Osteoblast (primary cell): ENCODE measurements at regions not wholly inside any gene's neighbourhood (a gene's known extent, or its start where the extent isn't known, plus 50 kb on each side); places are given as distances from the start of the nearest gene placed in this dataset.

Experiments
- DNase-seq: peaks from one replicate; pipeline ENCODE4 v3.0.0; 2011; ENCODE audit warnings: low spot score, mixed read lengths; ENCODE audit not compliant: insufficient read length; ENCODE audit errors: missing footprints
- H2AFZ ChIP-seq: 2 replicates; pipeline ENCODE4 v1.6.0; 2011; ENCODE audit warnings: mild to moderate bottlenecking, low read length
- H3K27ac ChIP-seq: 2 replicates; pipeline ENCODE4 v1.5.1; 2011; ENCODE audit warnings: mild to moderate bottlenecking, low read depth, low read length, moderate library complexity
- H3K27me3 ChIP-seq: 2 replicates; pipeline ENCODE4 v1.6.0; 2012; ENCODE audit warnings: mild to moderate bottlenecking, control low read depth, inconsistent platforms, low read length, moderate library complexity; ENCODE audit not compliant: insufficient read depth
- H3K36me3 ChIP-seq: 2 replicates; pipeline ENCODE4 v1.5.1; 2011; ENCODE audit warnings: mild to moderate bottlenecking, low read length, control low read depth, moderate library complexity; ENCODE audit not compliant: insufficient read depth
- H3K4me1 ChIP-seq: 2 replicates; pipeline ENCODE4 v1.5.1; 2011; ENCODE audit warnings: mild to moderate bottlenecking, low read length, control low read depth, moderate library complexity; ENCODE audit not compliant: insufficient read depth
- H3K4me2 ChIP-seq: 2 replicates; pipeline ENCODE4 v1.6.0; 2011; ENCODE audit warnings: mild to moderate bottlenecking, low read length; ENCODE audit not compliant: insufficient read depth
- H3K4me3 ChIP-seq: fragments of 200-600 bp; sonication (generic); 3 replicates; pipeline ENCODE4 v1.5.1; 2012; ENCODE audit warnings: mild to moderate bottlenecking, low read length, inconsistent platforms; ENCODE audit not compliant: insufficient read depth
- H3K79me2 ChIP-seq: 2 replicates; pipeline ENCODE4 v1.6.0; 2012; ENCODE audit warnings: mild to moderate bottlenecking, low read length, control low read depth, inconsistent platforms; ENCODE audit not compliant: insufficient read depth
- H3K9me3 ChIP-seq: 2 replicates; pipeline ENCODE4 v1.5.1; 2011; ENCODE audit warnings: low read depth, low read length, control low read depth
- H4K20me1 ChIP-seq: 2 replicates; pipeline ENCODE4 v1.6.0; 2012; ENCODE audit warnings: mild to moderate bottlenecking, low read length, control low read depth; ENCODE audit not compliant: insufficient read depth
- TF ChIP-seq, protein P1 (sequence below): IDR thresholded peaks from 2 replicates; pipeline ENCODE4 v1.5.1; 2011; ENCODE audit warnings: mild to moderate bottlenecking, low read depth, low read length, moderate library complexity; ENCODE audit errors: extremely low read depth

DNA sequence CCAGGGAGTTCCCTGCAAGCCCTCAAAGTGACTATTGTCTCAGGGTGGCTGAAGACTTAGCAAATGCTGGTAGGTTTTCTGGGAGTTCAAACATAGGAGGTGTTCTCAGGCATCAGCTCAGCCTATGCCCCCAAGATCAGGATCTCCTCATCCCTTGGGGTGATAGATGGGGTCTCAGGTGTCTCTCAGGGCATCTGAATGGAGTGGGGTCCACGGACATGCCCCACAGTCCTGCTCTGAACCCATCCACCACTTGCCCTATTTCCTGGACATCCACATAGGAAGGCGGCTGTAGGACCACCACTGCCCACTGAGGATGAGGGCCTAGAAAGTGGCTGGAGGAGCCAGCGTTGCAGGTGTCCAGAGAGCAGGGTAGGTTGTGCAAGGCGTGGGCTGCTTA lies 287.0 kb upstream of the CXCR4 start:
- H3K4me2 ChIP-seq: no peak overlapping the region
- H3K4me3 ChIP-seq: no peak overlapping the region
- H3K4me1 ChIP-seq: no peaks in the 10 kb centered on the region
- no peak for DNase-seq
- TF ChIP-seq, protein P1, sequence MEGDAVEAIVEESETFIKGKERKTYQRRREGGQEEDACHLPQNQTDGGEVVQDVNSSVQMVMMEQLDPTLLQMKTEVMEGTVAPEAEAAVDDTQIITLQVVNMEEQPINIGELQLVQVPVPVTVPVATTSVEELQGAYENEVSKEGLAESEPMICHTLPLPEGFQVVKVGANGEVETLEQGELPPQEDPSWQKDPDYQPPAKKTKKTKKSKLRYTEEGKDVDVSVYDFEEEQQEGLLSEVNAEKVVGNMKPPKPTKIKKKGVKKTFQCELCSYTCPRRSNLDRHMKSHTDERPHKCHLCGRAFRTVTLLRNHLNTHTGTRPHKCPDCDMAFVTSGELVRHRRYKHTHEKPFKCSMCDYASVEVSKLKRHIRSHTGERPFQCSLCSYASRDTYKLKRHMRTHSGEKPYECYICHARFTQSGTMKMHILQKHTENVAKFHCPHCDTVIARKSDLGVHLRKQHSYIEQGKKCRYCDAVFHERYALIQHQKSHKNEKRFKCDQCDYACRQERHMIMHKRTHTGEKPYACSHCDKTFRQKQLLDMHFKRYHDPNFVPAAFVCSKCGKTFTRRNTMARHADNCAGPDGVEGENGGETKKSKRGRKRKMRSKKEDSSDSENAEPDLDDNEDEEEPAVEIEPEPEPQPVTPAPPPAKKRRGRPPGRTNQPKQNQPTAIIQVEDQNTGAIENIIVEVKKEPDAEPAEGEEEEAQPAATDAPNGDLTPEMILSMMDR: no peak
- no peaks in the 10 kb centered on the region for H3K27me3 ChIP-seq
- no peak overlapping the region for H2AFZ ChIP-seq
- no peaks in the 10 kb centered on the region for H3K79me2 ChIP-seq
- no peaks in the 10 kb centered on the region for H3K36me3 ChIP-seq
- no peaks in the 10 kb centered on the region for H4K20me1 ChIP-seq
- H3K27ac ChIP-seq: no peak overlapping the region
- H3K9me3 ChIP-seq: no peaks in the 10 kb centered on the region

DNA sequence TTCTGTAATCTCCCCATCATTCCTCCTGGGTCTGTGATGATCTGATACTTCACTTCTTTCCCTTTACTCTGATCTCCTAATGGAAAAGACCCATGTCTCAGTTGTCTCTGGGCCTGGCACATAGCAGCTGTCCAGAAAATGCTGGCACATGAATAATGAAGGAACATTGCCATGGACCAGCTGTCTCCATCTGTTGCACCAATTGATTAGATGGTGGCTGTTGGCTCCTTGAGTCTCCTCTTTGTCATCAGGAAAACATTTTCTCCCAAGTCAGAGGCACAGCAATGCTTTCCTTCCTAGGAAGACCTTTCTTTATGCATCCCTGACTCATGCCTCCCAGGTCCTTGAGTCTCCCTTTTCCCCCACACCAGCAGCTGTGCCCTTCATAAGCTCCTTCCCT lies 286.2 kb upstream of the CXCR4 start:
- Histone ChIP-seq H3K36me3 (no peaks in the 10 kb centered on the region), H3K4me1 (no peaks in the 10 kb centered on the region), H4K20me1 (no peaks in the 10 kb centered on the region), H3K4me2 (no peak overlapping the region), H3K9me3 (no peaks in the 10 kb centered on the region), H3K27me3 (no peaks in the 10 kb centered on the region), H3K27ac (no peak overlapping the region), H3K79me2 (no peaks in the 10 kb centered on the region), H2AFZ (no peak overlapping the region), H3K4me3 (no peak overlapping the region)
- TF ChIP-seq, protein P1: no peak
- DNase-seq: no peak

DNA sequence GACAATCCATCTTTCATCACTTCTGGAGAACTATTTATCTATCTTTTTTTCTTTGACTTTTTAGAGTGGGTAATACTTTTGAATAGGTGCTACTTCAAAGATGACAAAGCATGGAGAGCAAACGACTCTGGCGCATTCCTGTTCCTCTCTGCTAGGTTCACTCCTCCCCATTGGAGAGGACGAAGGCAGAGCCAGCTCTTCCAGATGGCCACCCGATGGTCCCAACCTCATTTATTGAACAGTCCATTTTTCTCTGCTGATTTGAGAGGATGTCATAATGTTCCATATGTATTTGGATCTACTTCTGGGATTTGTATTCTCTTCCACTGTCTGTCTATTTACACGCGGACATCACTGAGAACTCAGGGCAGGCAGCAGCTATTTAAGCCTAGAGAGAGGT lies 284.3 kb upstream of the CXCR4 start:
- H3K4me1 ChIP-seq: no peaks in the 10 kb centered on the region
- no peak overlapping the region for H2AFZ ChIP-seq
- H3K4me3 ChIP-seq: no peak overlapping the region
- H3K27ac ChIP-seq: no peak overlapping the region
- TF ChIP-seq, protein P1: no peak
- no peaks in the 10 kb centered on the region for H3K79me2 ChIP-seq
- H3K4me2 ChIP-seq: no peak overlapping the region
- H3K27me3 ChIP-seq: no peaks in the 10 kb centered on the region
- no peaks in the 10 kb centered on the region for H3K9me3 ChIP-seq
- no peaks in the 10 kb centered on the region for H3K36me3 ChIP-seq
- no peak for DNase-seq
- H4K20me1 ChIP-seq: no peaks in the 10 kb centered on the region

DNA sequence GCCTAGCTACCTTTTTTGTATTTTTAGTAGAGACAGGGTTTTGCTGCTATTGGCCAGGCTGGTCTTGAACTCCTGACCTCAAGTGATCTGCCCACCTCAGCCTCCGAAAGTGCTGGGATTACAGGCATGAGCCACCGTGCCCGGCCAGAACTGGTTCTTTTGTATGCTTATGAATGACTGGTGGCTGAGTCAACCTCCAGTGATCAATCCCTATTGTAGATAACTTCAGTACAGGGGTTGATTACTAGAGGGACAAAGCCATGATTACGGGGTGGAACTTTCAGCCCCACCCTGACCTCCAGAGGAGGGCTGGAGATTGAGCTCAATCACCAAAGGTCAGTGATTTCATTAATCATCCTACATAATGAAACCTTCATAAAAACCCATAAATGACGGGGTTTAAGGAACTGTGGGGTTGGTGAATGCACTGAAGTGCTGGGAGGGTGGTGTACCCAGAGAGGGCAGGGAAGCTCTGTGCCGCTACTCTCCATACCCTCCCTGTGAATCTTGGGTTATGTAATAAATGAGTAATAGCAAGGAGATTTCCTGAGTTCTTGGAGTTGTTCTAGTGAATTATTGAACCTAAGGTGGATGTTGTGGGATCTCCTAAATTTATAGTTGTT lies 281.8 kb upstream of the CXCR4 start:
- Histone ChIP-seq H3K4me3 (no peak overlapping the region), H3K9me3 (no peaks in the 10 kb centered on the region), H3K27me3 (no peaks in the 10 kb centered on the region), H3K36me3 (no peaks in the 10 kb centered on the region), H3K27ac (no peak overlapping the region), H3K79me2 (no peaks in the 10 kb centered on the region), H4K20me1 (no peaks in the 10 kb centered on the region), H2AFZ (no peak overlapping the region), H3K4me1 (no peaks in the 10 kb centered on the region), H3K4me2 (no peak overlapping the region)
- DNase-seq: no peak
- TF ChIP-seq, protein P1: no peak
